K562 (cell line): ENCODE measurements at regions not wholly inside any gene's neighbourhood (a gene's known extent, or its start where the extent isn't known, plus 50 kb on each side); places are given as distances from the start of the nearest gene placed in this dataset.

Source experiments
- ATAC-seq: fragments of 200-7000 bp; cut with Tn5 transposase; 3 replicates; pipeline ENCODE4 v1.9.1; 2020; ENCODE audit warnings: moderate library complexity
- BruUV-seq: library from RNA; stranded (reverse); fragments of 400-500 nt; replicated peaks from 2 replicates; lab custom pipeline; 2021; lab: Mats Ljungman, UMichigan
- CTCF ChIA-PET: fragments of 300-600 bp; formaldehyde crosslinking; extraction: SDS; loops from one replicate; lab custom pipeline; 2021; ENCODE audit warnings: low intra/inter-chr PET ratio; lab: Yijun Ruan, JAX
- POLR2A ChIA-PET: fragments of 300-600, 350-650 bp; sonication (Branson Sonifier 250); formaldehyde crosslinking; extraction: SDS; loops from one replicate; lab custom pipeline; 2021; ENCODE audit warnings: antibody characterized with exemption, inconsistent platforms; lab: Yijun Ruan, JAX
- DNase-seq, 4 experiments: peaks; one replicate each; pipeline versions ENCODE4 v3.0.0 to v3.0.0-alpha.2; 2011 to 2018; ENCODE audit warnings: low spot score in 3 of 4, mixed read lengths in 3 of 4; ENCODE audit errors: extremely low read depth in 1 of 4
- FAIRE-seq: peaks from 2 replicates; lab custom pipeline; 2011; peaks lifted over from hg19 to GRCh38; lab: Jason Lieb, UNC
- H2AFZ ChIP-seq: 2 replicates; pipeline ENCODE4 v1.6.0; 2011; ENCODE audit warnings: low read depth, low read length, control low read depth, inconsistent platforms
- H3K27ac ChIP-seq: fragments of 200-600 bp; 3 replicates; pipeline ENCODE4 v1.8.0; 2011; ENCODE audit warnings: low read depth, mild to moderate bottlenecking, control low read depth, inconsistent platforms, low read length, moderate library complexity, mixed read lengths; ENCODE audit errors: extremely low read depth
- H3K27me3 ChIP-seq, 2 experiments: fragments of 300-600 bp in 1 of 2; 2 replicates in 1 of 2; 3 replicates in 1 of 2; pipeline versions ENCODE4 v1.6.0 to v1.8.0; 2011; ENCODE audit warnings: inconsistent platforms in 2 of 2, low read length in 2 of 2, mild to moderate bottlenecking in 1 of 2, mixed read lengths in 1 of 2, moderate library complexity in 1 of 2; ENCODE audit not compliant: control insufficient read depth in 2 of 2, insufficient read depth in 2 of 2
- H3K36me3 ChIP-seq: fragments of 300-600 bp; 3 replicates; pipeline ENCODE4 v1.8.0; 2011; ENCODE audit warnings: mild to moderate bottlenecking, low read length, inconsistent platforms; ENCODE audit not compliant: control insufficient read depth, insufficient read depth
- H3K4me1 ChIP-seq, 2 experiments: fragments of 200-600 bp in 1 of 2; replicated peaks in 1 of 2; 2 replicates in 1 of 2; 3 replicates in 1 of 2; pipeline versions ENCODE4 v1.5.1 to v1.8.0; 2011; ENCODE audit warnings: inconsistent platforms in 2 of 2, low read length in 2 of 2, mild to moderate bottlenecking in 1 of 2, mixed read lengths in 1 of 2, moderate library complexity in 1 of 2; ENCODE audit not compliant: control insufficient read depth in 2 of 2, insufficient read depth in 2 of 2
- H3K4me2 ChIP-seq: 2 replicates; pipeline ENCODE4 v1.6.1; 2011; ENCODE audit warnings: low read length, control low read depth, inconsistent platforms, mixed read lengths; ENCODE audit not compliant: insufficient read depth
- H3K4me3 ChIP-seq: fragments of 200-600 bp; sonication (generic), shearing (Covaris generic); 2 replicates; pipeline ENCODE4 v1.5.1; 2016; ENCODE audit warnings: control low read depth, inconsistent platforms
- H3K79me2 ChIP-seq: fragments of 200-600 bp; 3 replicates; pipeline ENCODE4 v1.8.0; 2011; ENCODE audit warnings: low read length, inconsistent platforms; ENCODE audit not compliant: control insufficient read depth, insufficient read depth
- H3K9ac ChIP-seq, 2 experiments: 2 replicates each; pipeline versions ENCODE4 v1.6.0 to v1.6.1; 2011; ENCODE audit warnings: low read depth in 2 of 2, low read length in 2 of 2, control low read depth in 1 of 2, inconsistent platforms in 1 of 2, mild to moderate bottlenecking in 1 of 2, mixed read lengths in 1 of 2; ENCODE audit not compliant: insufficient read depth in 1 of 2
- H3K9me1 ChIP-seq: one replicate; pipeline ENCODE4 v1.6.0; 2011; ENCODE audit warnings: inconsistent platforms, mild to moderate bottlenecking, low read length, moderate library complexity; ENCODE audit not compliant: control insufficient read depth, insufficient read depth
- H3K9me3 ChIP-seq: replicated peaks from 2 replicates; pipeline ENCODE4 v1.5.1; 2011; ENCODE audit warnings: low read depth, low read length, inconsistent platforms; ENCODE audit not compliant: control insufficient read depth, insufficient read depth
- H4K20me1 ChIP-seq: replicated peaks from 2 replicates; pipeline ENCODE4 v1.6.1; 2011; ENCODE audit warnings: low read length, inconsistent platforms, mixed read lengths; ENCODE audit not compliant: control insufficient read depth, insufficient read depth
- ETV5 ChIP-seq: sonication (generic); formaldehyde crosslinking; IDR thresholded peaks from 2 replicates; pipeline ENCODE4 v1.4.0; 2020; ENCODE audit warnings: low read depth, mild to moderate bottlenecking, missing genetic modification reagents
- FOXM1 ChIP-seq, 2 experiments: fragments of 450-650 bp in 1 of 2; sonication (generic) in 1 of 2; formaldehyde crosslinking in 1 of 2; IDR thresholded peaks; 2 replicates each; pipeline versions ENCODE4 v1.6.1 to v1.9.0; 2017 to 2022; ENCODE audit warnings: low read depth in 2 of 2, mild to moderate bottlenecking in 2 of 2, missing genetic modification reagents in 1 of 2, moderate library complexity in 1 of 2
- FOXP1 ChIP-seq: sonication (generic); formaldehyde crosslinking; IDR thresholded peaks from 2 replicates; pipeline ENCODE4 v1.8.0; 2022; ENCODE audit warnings: mild to moderate bottlenecking, missing genetic modification reagents
- HDAC3 ChIP-seq: fragments of 450-650 bp; IDR thresholded peaks from 2 replicates; pipeline ENCODE4 v1.6.1; 2018; ENCODE audit warnings: borderline replicate concordance, mild to moderate bottlenecking, moderate library complexity; ENCODE audit not compliant: partially characterized antibody
- KLF10 ChIP-seq: fragments of 250-450 bp; sonication (Bioruptor Pico); IDR thresholded peaks from 2 replicates; pipeline ENCODE4 v1.6.1; 2021; ENCODE audit warnings: matching md5 sums
- KLF6 ChIP-seq: fragments of 250-450 bp; sonication (Bioruptor Pico); IDR thresholded peaks from 2 replicates; pipeline ENCODE4 v1.4.0; 2020; ENCODE audit warnings: mild to moderate bottlenecking, moderate library complexity, borderline replicate concordance
- NR2F6 ChIP-seq: fragments of 450-650 bp; formaldehyde crosslinking; IDR thresholded peaks from 2 replicates; pipeline ENCODE4 v1.4.0; 2020; ENCODE audit warnings: mild to moderate bottlenecking
- POLR2AphosphoS5 ChIP-seq: IDR thresholded peaks from 2 replicates; pipeline ENCODE4 v1.6.1; 2011; ENCODE audit warnings: mild to moderate bottlenecking, low read depth, low read length, moderate library complexity; ENCODE audit not compliant: control insufficient read depth, insufficient read depth
- RFX7 ChIP-seq: fragments of 250-450 bp; sonication (Bioruptor Pico); IDR thresholded peaks from 2 replicates; pipeline ENCODE4 v1.5.1; 2021; ENCODE audit warnings: mild to moderate bottlenecking
- SAFB ChIP-seq: fragments of 200-400 bp; formaldehyde crosslinking; IDR thresholded peaks from 2 replicates; pipeline ENCODE4 v1.6.1; 2017; ENCODE audit warnings: low read depth, low read length, borderline replicate concordance
- SMAD3 ChIP-seq: fragments of 450-650 bp; formaldehyde crosslinking; conservative IDR thresholded peaks from 2 replicates; pipeline ENCODE4 v1.4.0; 2020; ENCODE audit warnings: mild to moderate bottlenecking
- SOX6 ChIP-seq: fragments of 450-650 bp; IDR thresholded peaks from 2 replicates; pipeline ENCODE4 v1.6.1; 2014; ENCODE audit warnings: mild to moderate bottlenecking
- ZC3H4 ChIP-seq: sonication (generic); formaldehyde crosslinking; IDR thresholded peaks from 2 replicates; pipeline ENCODE4 v1.9.0; 2021; ENCODE audit warnings: missing genetic modification reagents, borderline replicate concordance
- ZNF586 ChIP-seq: fragments of 450-650 bp; formaldehyde crosslinking; conservative IDR thresholded peaks from 2 replicates; pipeline ENCODE4 v1.4.0; 2020; ENCODE audit warnings: mild to moderate bottlenecking, moderate library complexity
- ZZZ3 ChIP-seq: fragments of 450-650 bp; IDR thresholded peaks from 2 replicates; pipeline ENCODE4 v1.6.1; 2016; ENCODE audit warnings: antibody characterized with exemption, mild to moderate bottlenecking, moderate library complexity
- WGBS: fragments of 100-300 bp; shearing (Covaris generic); methylation state at CpG from one replicate; pipeline ENCODE4 v1.1.6; 2016; ENCODE audit warnings: low coverage, mixed read lengths; ENCODE audit not compliant: insufficient coverage; ENCODE audit errors: missing lambda C conversion rate; 5-methylcytosine and 5-hydroxymethylcytosine counted together
- in situ Hi-C: fragments of 300-500 bp; cut with MboI; formaldehyde crosslinking; loops from 4 replicates; pipeline ENCODE4 v1.15.0; 2018; ENCODE audit warnings: inconsistent platforms, mixed read lengths
- intact Hi-C: fragments of 100-400 bp; cut with micrococcal nuclease; formaldehyde crosslinking; loops from 2 replicates; pipeline ENCODE4 v1.14.2; 2022
- TF ChIP-seq, protein P1 (sequence below): fragments of 250-450 bp; sonication (Bioruptor Pico); IDR thresholded peaks from 2 replicates; pipeline ENCODE4 v1.8.0; 2022; ENCODE audit warnings: moderate library complexity, mild to moderate bottlenecking, inconsistent platforms
- TF ChIP-seq, protein P2 (sequence below): sonication (generic); formaldehyde crosslinking; IDR thresholded peaks from 2 replicates; pipeline ENCODE4 v1.4.0; 2020; ENCODE audit warnings: mild to moderate bottlenecking, missing genetic modification reagents

DNA sequence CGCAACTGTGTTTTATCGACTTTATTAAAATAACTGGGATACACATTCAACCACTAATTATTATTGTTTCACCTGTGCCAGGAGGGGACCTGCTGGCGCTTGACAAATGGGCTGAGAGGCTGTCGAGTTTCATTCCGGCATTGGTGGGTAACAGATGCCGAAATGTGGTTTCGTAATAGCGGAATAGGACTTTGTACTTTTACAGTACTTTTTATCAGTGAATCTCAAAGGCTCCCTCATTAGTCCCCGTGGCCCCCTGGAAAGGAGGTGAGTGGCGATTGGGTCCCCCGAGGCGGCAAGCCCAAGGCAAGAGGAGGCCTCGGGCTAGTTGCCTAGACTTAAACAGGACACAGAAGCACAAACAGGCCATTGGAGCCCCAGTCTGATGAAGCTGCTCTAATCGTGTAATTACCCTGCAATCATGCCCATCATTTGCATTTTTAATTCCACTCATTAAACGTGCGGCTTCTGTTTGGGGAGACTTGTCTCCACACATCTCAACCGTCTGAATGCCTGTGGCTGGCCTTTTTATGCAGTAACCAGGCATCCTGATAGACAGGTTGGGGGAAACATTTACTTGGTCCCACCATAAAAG lies 193.2 kb downstream of the INO80D start:
- no peaks in the 10 kb centered on the region for H3K9me1 ChIP-seq
- H3K4me1 ChIP-seq, result no peaks in the 10 kb centered on the region
- no TSS peak for BruUV-seq
- ATAC-seq, result no peak
- FAIRE-seq, result no peak
- H3K79me2 ChIP-seq, result no peaks in the 10 kb centered on the region
- no peaks in the 10 kb centered on the region for H4K20me1 ChIP-seq
- H3K9ac ChIP-seq, result no peak overlapping the region
- H3K9me3 ChIP-seq, result no peaks in the 10 kb centered on the region
- no peak for DNase-seq
- POLR2A ChIA-PET, result no interaction called here
- H2AFZ ChIP-seq, result no peak overlapping the region
- no peak for TF ChIP-seq SAFB
- no peak for TF ChIP-seq KLF10
- no peak for TF ChIP-seq KLF6 (CRISPR knock-in tag)
- TF ChIP-seq POLR2AphosphoS5, result no peak
- TF ChIP-seq FOXP1, result no peak
- TF ChIP-seq ETV5 (CRISPR knock-in tag), result no peak
- TF ChIP-seq, protein P1, sequence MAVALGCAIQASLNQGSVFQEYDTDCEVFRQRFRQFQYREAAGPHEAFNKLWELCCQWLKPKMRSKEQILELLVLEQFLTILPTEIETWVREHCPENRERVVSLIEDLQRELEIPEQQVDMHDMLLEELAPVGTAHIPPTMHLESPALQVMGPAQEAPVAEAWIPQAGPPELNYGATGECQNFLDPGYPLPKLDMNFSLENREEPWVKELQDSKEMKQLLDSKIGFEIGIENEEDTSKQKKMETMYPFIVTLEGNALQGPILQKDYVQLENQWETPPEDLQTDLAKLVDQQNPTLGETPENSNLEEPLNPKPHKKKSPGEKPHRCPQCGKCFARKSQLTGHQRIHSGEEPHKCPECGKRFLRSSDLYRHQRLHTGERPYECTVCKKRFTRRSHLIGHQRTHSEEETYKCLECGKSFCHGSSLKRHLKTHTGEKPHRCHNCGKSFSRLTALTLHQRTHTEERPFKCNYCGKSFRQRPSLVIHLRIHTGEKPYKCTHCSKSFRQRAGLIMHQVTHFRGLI (CRISPR knock-in tag), result no peak
- TF ChIP-seq NR2F6 (CRISPR knock-in tag), result no peak
- no peak for TF ChIP-seq SMAD3
- TF ChIP-seq ZNF586, result no peak
- TF ChIP-seq, protein P2, sequence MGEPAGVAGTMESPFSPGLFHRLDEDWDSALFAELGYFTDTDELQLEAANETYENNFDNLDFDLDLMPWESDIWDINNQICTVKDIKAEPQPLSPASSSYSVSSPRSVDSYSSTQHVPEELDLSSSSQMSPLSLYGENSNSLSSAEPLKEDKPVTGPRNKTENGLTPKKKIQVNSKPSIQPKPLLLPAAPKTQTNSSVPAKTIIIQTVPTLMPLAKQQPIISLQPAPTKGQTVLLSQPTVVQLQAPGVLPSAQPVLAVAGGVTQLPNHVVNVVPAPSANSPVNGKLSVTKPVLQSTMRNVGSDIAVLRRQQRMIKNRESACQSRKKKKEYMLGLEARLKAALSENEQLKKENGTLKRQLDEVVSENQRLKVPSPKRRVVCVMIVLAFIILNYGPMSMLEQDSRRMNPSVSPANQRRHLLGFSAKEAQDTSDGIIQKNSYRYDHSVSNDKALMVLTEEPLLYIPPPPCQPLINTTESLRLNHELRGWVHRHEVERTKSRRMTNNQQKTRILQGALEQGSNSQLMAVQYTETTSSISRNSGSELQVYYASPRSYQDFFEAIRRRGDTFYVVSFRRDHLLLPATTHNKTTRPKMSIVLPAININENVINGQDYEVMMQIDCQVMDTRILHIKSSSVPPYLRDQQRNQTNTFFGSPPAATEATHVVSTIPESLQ (CRISPR knock-in tag), result no peak
- TF ChIP-seq HDAC3, result no peak
- TF ChIP-seq SOX6, result no peak
- no peak for TF ChIP-seq ZZZ3
- no peak for TF ChIP-seq RFX7 (CRISPR knock-in tag)
- no peak for TF ChIP-seq ZC3H4 (CRISPR knock-in tag)
- TF ChIP-seq FOXM1 (IDR thresholded peaks at IDR 0.05; ENCODE audit: low read depth), result no peak
- no peak for TF ChIP-seq FOXM1 (CRISPR knock-in tag; IDR thresholded peaks at IDR 0.05; ENCODE audit: low read depth)
- no peak overlapping the region for H3K4me3 ChIP-seq
- CTCF ChIA-PET, result no interaction called here
- in situ Hi-C loops (no loop called here), intact Hi-C loops (no loop called here)
- H3K4me2 ChIP-seq, result no peak overlapping the region
- H3K27me3 ChIP-seq, result peaks cover 0 to 38% of the 10 kb centered on the region in 2 experiments; a peak in 2 of 5 replicates
- H3K36me3 ChIP-seq, result no peaks in the 10 kb centered on the region
- WGBS, result 0% methylated on average over 14 of the region's 17 CpGs
- H3K27ac ChIP-seq, result no peak overlapping the region
